HEK293T (cell line): ENCODE measurements at regions not wholly inside any gene's neighbourhood (a gene's known extent, or its start where the extent isn't known, plus 50 kb on each side); places are given as distances from the start of the nearest gene placed in this dataset.
"Not testable (repeated sequence)": the region's sequence is repeated elsewhere in the genome, so short reads cannot be mapped to it uniquely, and the experiment has no call there.

Experiments used
- CTCF ChIA-PET: fragments of 350-600 bp; formaldehyde crosslinking; extraction: SDS; loops from one replicate; lab custom pipeline; 2021; ENCODE audit warnings: antibody characterized with exemption, inconsistent platforms; lab: Yijun Ruan, JAX
- POLR2A ChIA-PET: fragments of 350-600 bp; formaldehyde crosslinking; extraction: SDS; loops from one replicate; lab custom pipeline; 2020; ENCODE audit warnings: antibody characterized with exemption, inconsistent platforms; lab: Yijun Ruan, JAX
- DNase-seq: peaks from one replicate; pipeline ENCODE4 v3.0.0; 2012; ENCODE audit warnings: mixed read lengths; ENCODE audit errors: extremely low spot score
- ARNT ChIP-seq: fragments of 450-650 bp; IDR thresholded peaks from 2 replicates; pipeline ENCODE4 v1.6.1; 2017; ENCODE audit warnings: mild to moderate bottlenecking
- BHLHE40 ChIP-seq: fragments of 450-650 bp; IDR thresholded peaks from 2 replicates; pipeline ENCODE4 v1.6.1; 2016; ENCODE audit warnings: mild to moderate bottlenecking, moderate library complexity, borderline replicate concordance
- CTBP1 ChIP-seq: fragments of 450-650 bp; IDR thresholded peaks from 2 replicates; pipeline ENCODE4 v1.6.1; 2016; ENCODE audit warnings: borderline replicate concordance
- ELF4 ChIP-seq: fragments of 450-650 bp; IDR thresholded peaks from 2 replicates; pipeline ENCODE4 v1.6.1; 2017; ENCODE audit warnings: antibody characterized with exemption
- FOXA1 ChIP-seq: fragments of 450-650 bp; IDR thresholded peaks from 2 replicates; pipeline ENCODE4 v1.6.1; 2016; ENCODE audit warnings: mild to moderate bottlenecking
- FOXK2 ChIP-seq: fragments of 450-650 bp; IDR thresholded peaks from 2 replicates; pipeline ENCODE4 v1.6.1; 2016; ENCODE audit warnings: mild to moderate bottlenecking
- FOXM1 ChIP-seq: fragments of 450-650 bp; IDR thresholded peaks from 2 replicates; pipeline ENCODE4 v1.6.1; 2017; ENCODE audit warnings: mild to moderate bottlenecking, borderline replicate concordance
- HDGF ChIP-seq: fragments of 450-650 bp; IDR thresholded peaks from 2 replicates; pipeline ENCODE4 v1.6.1; 2017; ENCODE audit warnings: antibody characterized with exemption, borderline replicate concordance
- L3MBTL2 ChIP-seq: fragments of 450-650 bp; conservative IDR thresholded peaks from 2 replicates; pipeline ENCODE4 v1.6.1; 2016; ENCODE audit warnings: mild to moderate bottlenecking
- LEF1 ChIP-seq: fragments of 450-650 bp; IDR thresholded peaks from 2 replicates; pipeline ENCODE4 v1.6.1; 2017; ENCODE audit warnings: mild to moderate bottlenecking, borderline replicate concordance
- NFRKB ChIP-seq: fragments of 450-650 bp; IDR thresholded peaks from 2 replicates; pipeline ENCODE4 v1.6.1; 2016; ENCODE audit warnings: mild to moderate bottlenecking, moderate library complexity
- SP1 ChIP-seq: fragments of 450-650 bp; IDR thresholded peaks from 2 replicates; pipeline ENCODE4 v1.6.1; 2017
- SUZ12 ChIP-seq: fragments of 450-650 bp; IDR thresholded peaks from 2 replicates; pipeline ENCODE4 v1.6.1; 2016; ENCODE audit warnings: mild to moderate bottlenecking
- TARDBP ChIP-seq: fragments of 450-650 bp; IDR thresholded peaks from 2 replicates; pipeline ENCODE4 v1.6.1; 2016
- ZNF384 ChIP-seq: fragments of 450-650 bp; IDR thresholded peaks from 2 replicates; pipeline ENCODE4 v1.6.1; 2016
- TF ChIP-seq, protein P1 (sequence below): fragments of 450-650 bp; IDR thresholded peaks from 2 replicates; pipeline ENCODE4 v1.6.1; 2016

DNA sequence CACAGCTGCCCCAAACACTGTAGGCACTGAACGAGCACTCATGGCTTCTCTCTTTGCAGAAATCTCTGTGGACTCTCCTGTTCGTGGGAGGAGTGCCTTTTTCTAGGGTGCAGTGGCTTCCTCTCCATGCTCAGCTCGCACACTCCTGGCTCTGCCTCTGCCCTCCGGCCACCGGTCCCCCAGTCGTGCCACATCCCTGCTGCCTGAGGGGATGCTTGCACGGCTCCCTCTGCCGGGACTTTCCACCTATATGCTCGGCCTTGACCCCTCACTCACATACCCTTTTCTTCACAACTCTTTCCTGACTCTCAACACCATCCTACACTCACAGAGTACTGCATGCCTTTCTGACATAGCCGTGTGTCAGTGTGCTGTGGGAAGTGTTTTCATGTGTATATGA, 845.6 kb upstream of the TPTE start:
- DNase-seq, CTCF ChIA-PET, POLR2A ChIA-PET: not testable (repeated sequence)

DNA sequence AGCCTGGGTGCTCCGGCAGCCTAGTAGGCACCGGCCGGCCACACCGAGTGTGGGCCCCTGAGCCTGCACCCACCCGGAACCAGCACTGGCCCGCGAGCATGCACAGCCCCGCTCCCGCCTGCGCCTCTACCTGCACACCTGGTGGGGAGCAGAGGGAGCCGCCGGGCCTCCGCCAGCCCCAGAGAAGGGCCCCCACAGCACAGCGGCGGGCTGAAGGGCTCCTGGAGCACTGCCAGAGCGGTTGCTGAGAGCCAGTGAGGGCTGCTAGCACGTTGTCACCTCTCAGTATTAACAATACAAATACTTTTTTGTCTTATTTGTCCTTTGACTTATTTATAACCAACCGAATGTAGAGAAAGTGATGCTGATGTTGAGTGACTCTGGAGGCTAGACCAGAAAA, 842.4 kb upstream of the TPTE start:
- DNase-seq, POLR2A ChIA-PET, CTCF ChIA-PET: not testable (repeated sequence)

DNA sequence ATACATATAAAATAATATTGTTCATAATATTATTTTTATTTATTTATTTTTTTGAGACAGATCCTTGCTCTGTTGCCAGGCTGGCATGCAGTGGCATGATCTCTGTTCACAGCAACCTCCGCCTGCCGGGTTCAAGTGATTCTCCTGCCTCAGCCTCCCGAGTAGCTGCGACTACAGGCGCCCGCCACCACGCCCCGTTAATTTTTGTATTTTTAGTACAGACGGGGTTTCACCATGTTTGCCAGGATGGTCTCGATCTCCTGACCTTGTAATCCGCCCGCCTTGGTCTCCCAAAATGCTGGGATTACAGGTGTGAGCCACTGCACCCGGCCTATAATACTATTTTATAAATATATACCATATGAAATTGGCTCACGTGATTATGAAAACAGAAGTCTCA, 832.4 kb upstream of the TPTE start:
- POLR2A ChIA-PET, DNase-seq, CTCF ChIA-PET: not testable (repeated sequence)

DNA sequence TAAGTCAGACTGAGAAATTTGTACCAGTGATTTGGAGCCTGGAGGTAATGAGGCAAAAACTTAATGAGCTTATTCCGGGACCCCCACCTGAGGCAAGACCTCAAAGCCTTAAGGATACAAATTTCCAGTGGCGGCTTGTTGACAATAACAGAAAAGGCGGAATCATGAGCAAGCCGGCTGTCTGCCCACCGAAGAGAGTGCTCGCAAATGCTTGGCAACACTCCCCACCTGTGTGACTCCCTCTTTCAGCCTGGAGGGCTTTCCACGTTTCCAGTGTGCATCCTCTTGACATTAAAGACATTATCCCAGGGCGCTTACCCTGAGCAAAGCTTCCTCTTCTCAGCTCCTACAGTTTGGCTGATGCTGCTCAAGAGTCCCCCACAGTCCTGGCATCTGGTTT, 830.4 kb upstream of the TPTE start:
- POLR2A ChIA-PET, CTCF ChIA-PET, DNase-seq: not testable (repeated sequence)

DNA sequence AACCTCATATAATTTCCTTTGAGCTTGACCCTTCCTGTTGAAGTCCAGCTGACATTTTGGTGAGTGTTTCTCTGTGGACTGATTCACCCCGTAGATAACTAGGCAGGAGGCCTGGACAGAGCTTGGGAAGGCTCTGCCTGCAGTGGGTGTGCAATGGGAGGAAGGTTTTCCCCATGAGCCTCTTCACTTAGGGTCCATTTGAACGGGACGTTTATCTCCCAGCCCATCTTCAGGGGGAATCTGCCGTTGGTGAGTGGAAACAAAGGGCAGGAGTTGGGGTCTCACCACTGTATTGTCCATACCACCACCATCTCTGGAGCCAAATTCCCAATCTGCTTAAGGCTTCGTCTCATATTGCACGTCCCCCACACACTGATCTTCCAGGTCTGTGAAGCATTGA, 825.6 kb upstream of the TPTE start:
- DNase-seq, CTCF ChIA-PET, POLR2A ChIA-PET: not testable (repeated sequence)

DNA sequence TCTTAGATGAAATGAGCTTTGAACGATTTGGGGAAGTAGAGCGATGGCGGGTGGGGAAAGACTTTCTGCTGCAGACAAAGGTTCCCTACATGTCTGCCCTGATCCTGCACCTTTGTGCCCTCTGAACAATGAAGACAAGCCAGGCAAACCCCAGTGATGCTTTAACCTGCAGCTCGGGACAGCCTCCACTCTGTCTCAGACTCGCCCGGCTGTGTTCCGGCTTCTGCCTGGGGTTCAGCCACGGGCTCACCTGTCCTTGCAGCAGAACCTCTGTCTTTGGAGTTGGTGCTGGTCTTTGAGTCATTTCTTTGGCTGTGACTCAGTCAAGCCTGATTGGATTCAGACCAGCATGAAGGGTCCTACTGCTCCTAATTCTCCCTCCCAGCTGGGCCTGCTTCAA, 823.6 kb upstream of the TPTE start:
- CTCF ChIA-PET, POLR2A ChIA-PET, DNase-seq: not testable (repeated sequence)

DNA sequence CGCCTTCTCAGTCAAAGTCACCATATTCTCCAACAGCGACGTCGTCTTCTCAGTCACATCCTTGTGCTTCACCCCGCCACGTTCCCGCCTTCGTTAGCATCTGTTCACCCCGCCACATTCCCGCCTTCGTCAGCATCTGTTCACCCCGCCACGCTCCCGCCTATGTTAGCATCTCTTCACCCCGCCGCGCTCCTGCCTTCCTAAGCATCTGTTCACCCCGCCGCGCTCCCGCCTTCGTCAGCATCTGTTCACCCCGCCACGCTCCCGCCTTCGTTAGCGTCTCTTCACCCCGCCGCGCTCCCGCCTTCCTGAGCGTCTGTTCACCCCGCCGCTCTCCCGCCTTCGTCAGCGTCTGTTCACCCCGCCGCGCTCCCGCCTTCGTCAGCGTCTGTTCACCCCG, 816.4 kb upstream of the TPTE start:
- DNase-seq, CTCF ChIA-PET, POLR2A ChIA-PET: not testable (repeated sequence)

DNA sequence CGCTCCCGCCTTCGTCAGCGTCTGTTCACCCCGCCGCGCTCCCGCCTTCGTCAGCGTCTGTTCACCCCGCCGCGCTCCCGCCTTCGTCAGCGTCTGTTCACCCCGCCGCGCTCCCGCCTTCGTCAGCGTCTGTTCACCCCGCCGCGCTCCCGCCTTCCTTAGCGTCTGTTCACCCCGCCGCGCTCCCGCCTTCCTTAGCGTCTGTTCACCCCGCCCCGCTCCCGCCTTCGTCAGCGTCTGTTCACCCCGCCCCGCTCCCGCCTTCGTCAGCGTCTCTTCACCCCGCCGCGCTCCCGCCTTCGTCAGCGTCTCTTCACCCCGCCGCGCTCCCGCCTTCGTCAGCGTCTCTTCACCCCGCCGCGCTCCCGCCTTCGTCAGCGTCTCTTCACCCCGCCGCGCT, 815.9 kb upstream of the TPTE start:
- POLR2A ChIA-PET, DNase-seq, CTCF ChIA-PET: not testable (repeated sequence)

DNA sequence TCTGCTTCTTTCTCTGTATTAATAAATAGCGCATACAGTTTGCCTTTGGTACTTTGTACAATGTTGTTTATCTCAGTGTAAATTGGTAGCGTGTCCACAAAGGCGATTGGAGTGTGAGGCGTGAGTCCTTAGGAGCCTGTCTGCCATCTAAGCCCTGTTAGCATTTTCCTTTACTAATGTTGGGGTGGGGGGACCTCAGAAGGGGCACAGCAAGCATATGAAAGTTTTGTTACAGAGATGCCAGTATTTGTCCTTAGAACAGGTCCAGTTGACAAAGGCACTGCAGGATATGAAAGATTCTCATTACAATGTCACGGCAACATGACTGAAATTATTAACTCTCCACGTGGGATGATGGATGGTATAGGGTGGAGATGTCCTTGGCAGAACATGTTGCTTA, 796.8 kb upstream of the TPTE start:
- CTCF ChIA-PET, DNase-seq, POLR2A ChIA-PET: not testable (repeated sequence)

DNA sequence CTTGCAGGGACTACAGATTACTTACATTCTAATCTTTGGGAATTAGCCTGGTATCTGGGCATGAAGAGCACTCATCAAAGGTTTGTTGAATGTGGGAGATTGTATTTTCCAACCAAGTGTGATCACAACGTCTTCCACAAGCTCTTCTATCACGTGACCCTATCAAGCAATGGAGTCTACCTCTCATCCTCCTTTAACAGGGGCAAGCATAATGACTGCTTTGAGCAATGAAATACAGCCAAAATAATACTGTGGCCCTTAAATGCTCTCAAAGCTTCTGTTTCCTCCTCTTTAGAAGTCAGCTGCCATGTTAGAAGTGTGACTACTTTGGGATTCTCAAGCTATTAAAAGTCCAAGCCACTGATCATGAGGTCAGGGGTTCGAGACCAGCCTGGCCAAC, 794.2 kb upstream of the TPTE start:
- DNase-seq, CTCF ChIA-PET, POLR2A ChIA-PET: not testable (repeated sequence)

DNA sequence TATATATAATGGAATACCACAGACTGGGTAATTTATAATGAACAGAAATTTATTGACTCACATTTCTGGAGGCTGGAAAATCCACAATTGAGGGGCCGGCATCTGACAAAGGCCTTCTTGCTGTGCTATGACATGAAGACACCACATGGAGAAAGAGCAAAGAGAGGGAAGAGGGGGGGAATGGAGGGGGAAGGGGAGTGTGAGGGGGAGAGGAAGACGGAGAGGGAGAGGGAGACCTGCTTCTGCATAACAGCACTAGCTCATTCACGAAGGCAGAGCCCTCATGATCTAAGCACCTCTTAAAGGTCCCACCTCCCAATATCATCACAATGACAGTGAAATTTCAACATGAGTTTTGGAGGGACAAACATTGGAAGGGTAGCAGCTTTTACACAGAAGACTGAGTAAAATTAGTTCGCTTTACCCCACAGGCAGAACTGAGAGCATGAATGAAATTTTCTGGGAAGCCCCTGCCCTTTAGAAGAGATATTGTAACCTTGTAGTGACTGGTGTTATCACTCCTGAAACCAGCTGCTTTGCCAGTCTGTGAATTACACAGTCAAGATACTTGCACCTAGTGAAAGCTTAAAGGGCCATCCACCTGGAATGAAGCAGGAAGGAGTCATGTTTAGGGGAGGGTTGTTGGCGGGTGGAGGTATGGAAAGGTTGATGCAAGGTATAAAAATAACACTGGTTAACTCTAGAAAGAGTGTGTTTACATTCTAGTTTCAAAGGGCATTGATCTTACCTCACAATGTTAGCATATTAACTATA, 793.0 kb upstream of the TPTE start:
- DNase-seq, CTCF ChIA-PET, POLR2A ChIA-PET: not testable (repeated sequence)

DNA sequence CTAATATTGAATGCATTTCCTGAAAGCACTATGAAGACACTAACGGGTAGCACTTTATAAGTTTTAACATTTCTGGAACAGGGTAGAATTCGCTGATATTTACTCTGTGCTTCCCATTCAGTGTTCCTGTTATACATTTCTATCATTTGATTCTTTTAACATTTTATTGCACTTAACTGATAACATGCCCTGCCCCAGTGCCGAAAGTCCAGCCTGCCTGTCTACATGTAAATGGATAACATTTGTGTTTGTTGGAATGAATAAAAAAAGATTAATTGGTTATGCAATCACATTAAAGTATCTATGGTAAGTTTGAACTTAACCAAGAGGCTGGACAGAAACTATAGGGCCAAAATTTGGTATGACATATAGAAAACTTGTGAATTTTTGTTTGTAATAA, 790.5 kb upstream of the TPTE start:
- TF ChIP-seq HDGF (no peak), NFRKB (no peak), FOXM1 (no peak), CTBP1 (no peak), ELF4 (no peak), BHLHE40 (no peak), SUZ12 (no peak), SP1 (no peak), TARDBP (no peak), FOXK2 (no peak), ZNF384 (no peak), ARNT (no peak), FOXA1 (no peak), LEF1 (no peak), L3MBTL2 (no peak)
- TF ChIP-seq, protein P1, sequence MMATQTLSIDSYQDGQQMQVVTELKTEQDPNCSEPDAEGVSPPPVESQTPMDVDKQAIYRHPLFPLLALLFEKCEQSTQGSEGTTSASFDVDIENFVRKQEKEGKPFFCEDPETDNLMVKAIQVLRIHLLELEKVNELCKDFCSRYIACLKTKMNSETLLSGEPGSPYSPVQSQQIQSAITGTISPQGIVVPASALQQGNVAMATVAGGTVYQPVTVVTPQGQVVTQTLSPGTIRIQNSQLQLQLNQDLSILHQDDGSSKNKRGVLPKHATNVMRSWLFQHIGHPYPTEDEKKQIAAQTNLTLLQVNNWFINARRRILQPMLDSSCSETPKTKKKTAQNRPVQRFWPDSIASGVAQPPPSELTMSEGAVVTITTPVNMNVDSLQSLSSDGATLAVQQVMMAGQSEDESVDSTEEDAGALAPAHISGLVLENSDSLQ: no peak
- POLR2A ChIA-PET: no interaction called here
- CTCF ChIA-PET: no interaction called here
- DNase-seq: no peak

DNA sequence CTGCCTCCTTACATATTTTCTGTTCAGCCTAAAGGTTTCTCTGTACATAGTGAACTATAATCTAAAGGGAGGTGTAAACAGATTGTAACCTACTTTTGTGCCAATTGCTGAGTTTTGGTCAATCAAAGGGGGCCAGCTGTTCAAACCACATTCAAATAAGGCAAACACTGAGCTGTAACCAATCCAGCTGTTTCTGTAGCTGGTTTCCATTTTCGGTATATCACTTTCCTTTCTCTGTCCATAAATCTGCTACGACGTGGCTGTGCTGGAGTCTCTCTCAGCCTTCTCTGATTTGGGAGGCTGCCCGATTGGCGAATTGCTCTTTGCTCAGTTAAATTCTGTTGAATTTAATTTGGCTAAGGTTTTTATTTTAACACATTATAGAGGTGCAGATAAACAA, 790.1 kb upstream of the TPTE start:
- POLR2A ChIA-PET, DNase-seq, CTCF ChIA-PET: not testable (repeated sequence)

DNA sequence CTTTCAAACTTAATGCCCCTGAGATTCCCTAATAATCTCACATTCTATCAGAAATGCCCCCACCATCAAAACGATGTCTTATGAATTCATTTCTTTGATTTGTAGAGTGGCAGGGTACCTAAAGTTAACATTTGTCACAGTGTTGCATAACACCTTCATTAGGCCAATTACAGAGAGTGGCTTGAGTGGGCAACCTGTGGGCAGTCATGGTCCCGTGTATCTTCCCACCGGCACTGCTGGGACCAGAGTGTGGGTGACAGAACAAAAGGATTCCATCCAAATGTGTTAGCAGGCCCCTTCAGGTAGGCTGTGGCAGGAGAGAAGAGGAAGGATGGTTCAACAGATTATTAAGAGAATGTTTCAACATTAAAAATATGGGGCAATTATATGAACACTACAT, 788.8 kb upstream of the TPTE start:
- POLR2A ChIA-PET, CTCF ChIA-PET: not testable (repeated sequence)

DNA sequence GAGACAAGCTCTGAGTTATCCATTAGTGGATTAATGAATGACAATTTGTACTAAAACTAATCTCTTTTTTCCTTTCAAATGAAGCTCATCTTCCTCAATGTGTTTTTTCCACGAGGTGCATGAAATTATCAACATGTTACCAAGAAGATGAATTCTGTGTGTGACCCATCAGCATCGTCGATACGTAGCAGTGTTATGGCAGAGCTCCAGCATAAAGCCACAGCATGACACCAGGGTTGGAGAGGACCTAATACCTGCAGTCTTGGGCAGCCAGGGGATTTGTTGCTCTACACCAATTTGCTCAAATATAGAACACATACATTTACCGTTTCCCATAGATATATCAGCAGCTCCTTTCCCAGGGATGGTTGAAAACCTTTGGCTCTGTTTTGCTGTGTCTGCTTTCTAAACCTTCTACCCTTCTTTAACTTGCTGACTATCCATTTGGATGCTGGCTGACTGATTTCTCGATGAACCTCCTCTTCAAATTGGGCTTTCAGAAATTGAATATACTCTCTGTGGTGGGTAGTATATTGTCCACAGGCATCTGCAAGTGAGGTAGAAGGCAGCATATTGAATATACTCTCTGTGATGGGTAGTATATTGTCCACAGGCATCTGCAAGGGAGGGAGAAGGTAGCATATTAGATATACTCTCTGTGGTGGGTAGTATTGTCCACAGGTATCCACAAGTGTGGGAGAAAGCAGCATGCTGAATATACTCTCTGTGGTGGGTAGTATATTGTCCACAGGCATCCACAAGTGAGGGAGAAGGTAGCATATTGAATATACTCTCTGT, 787.4 kb upstream of the TPTE start:
- POLR2A ChIA-PET, DNase-seq, CTCF ChIA-PET: not testable (repeated sequence)

More for the DNA sequence above, 788.8 kb upstream of the TPTE start:
- DNase-seq: not testable (repeated sequence)
